GM23338 (cell line): ENCODE measurements at regions not wholly inside any gene's neighbourhood (a gene's known extent, or its start where the extent isn't known, plus 50 kb on each side); places are given as distances from the start of the nearest gene placed in this dataset.

Source experiments
- CREB1 ChIP-seq: fragments of 250-450 bp; sonication (Bioruptor Pico); IDR thresholded peaks from 2 replicates; pipeline ENCODE4 v1.5.0; 2020; ENCODE audit warnings: low read depth, mild to moderate bottlenecking, moderate library complexity
- EZH2 ChIP-seq: fragments of 200-600 bp; sonication (generic); IDR thresholded peaks from one replicate; pipeline ENCODE4 v1.8.0; 2017; ENCODE audit warnings: antibody characterized with exemption, mild to moderate bottlenecking, low read depth; ENCODE audit not compliant: unreplicated experiment
- EZH2phosphoT487 ChIP-seq: fragments of 200-600 bp; sonication (generic); IDR thresholded peaks from one replicate; pipeline ENCODE4 v1.8.1; 2018; ENCODE audit warnings: antibody characterized with exemption; ENCODE audit not compliant: unreplicated experiment
- JUNB ChIP-seq: IDR thresholded peaks from one replicate; pipeline ENCODE4 v1.6.1; 2016; ENCODE audit warnings: antibody characterized with exemption; ENCODE audit not compliant: unreplicated experiment
- POLR2AphosphoS5 ChIP-seq: IDR thresholded peaks from 2 replicates; pipeline ENCODE4 v1.6.1; 2016; ENCODE audit warnings: antibody characterized with exemption, low read depth
- STAT1 ChIP-seq: IDR thresholded peaks from one replicate; pipeline ENCODE4 v1.6.1; 2016; ENCODE audit warnings: antibody characterized with exemption; ENCODE audit not compliant: unreplicated experiment
- TF ChIP-seq, protein P1 (sequence below), 2 experiments: fragments of 200-600 bp in 1 of 2; sonication (generic) in 1 of 2; conservative IDR thresholded peaks; 2 replicates each; pipeline versions ENCODE4 v1.5.1 to v1.6.1; 2016 to 2017; ENCODE audit warnings: antibody characterized with exemption in 2 of 2, low read depth in 2 of 2, mild to moderate bottlenecking in 2 of 2, moderate library complexity in 1 of 2
- TF ChIP-seq, protein P2 (sequence below): IDR thresholded peaks from one replicate; pipeline ENCODE4 v1.6.1; 2018; ENCODE audit warnings: antibody characterized with exemption; ENCODE audit not compliant: unreplicated experiment
- TF ChIP-seq, protein P3 (sequence below): IDR thresholded peaks from 2 replicates; pipeline ENCODE4 v1.6.1; 2016; ENCODE audit warnings: antibody characterized with exemption

DNA sequence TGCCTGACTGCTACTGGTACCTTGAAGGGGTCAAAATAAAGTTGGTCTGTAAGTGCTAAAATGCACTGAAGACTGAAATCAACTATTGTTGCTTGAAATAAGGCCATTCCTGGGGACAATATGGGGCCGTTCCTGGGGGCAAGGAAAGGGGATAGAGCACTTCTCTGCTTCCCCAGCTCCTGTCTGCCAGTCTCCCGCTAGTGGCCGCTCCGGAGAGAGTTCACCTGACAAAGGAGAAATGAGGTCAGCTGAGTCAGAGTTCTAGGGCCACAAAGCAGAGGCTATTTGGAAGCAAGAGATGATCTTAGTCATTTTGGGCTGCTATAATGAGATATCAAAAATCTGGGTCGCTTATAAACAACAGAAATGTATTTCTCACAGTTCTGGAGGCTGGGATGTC, 345.9 kb downstream of the TSN start:
- TF ChIP-seq STAT1 (no peak), EZH2 (no peak), EZH2phosphoT487 (no peak), POLR2AphosphoS5 (no peak), JUNB (no peak), CREB1 (CRISPR knock-in tag) (no peak)
- TF ChIP-seq, protein P1, sequence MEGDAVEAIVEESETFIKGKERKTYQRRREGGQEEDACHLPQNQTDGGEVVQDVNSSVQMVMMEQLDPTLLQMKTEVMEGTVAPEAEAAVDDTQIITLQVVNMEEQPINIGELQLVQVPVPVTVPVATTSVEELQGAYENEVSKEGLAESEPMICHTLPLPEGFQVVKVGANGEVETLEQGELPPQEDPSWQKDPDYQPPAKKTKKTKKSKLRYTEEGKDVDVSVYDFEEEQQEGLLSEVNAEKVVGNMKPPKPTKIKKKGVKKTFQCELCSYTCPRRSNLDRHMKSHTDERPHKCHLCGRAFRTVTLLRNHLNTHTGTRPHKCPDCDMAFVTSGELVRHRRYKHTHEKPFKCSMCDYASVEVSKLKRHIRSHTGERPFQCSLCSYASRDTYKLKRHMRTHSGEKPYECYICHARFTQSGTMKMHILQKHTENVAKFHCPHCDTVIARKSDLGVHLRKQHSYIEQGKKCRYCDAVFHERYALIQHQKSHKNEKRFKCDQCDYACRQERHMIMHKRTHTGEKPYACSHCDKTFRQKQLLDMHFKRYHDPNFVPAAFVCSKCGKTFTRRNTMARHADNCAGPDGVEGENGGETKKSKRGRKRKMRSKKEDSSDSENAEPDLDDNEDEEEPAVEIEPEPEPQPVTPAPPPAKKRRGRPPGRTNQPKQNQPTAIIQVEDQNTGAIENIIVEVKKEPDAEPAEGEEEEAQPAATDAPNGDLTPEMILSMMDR (conservative IDR thresholded peaks at IDR 0.05; ENCODE audit: low read depth in 2 of 2) = peak in 1 of 2 experiments; percentile 20; a peak in 1 of 4 replicates
- TF ChIP-seq, protein P2, sequence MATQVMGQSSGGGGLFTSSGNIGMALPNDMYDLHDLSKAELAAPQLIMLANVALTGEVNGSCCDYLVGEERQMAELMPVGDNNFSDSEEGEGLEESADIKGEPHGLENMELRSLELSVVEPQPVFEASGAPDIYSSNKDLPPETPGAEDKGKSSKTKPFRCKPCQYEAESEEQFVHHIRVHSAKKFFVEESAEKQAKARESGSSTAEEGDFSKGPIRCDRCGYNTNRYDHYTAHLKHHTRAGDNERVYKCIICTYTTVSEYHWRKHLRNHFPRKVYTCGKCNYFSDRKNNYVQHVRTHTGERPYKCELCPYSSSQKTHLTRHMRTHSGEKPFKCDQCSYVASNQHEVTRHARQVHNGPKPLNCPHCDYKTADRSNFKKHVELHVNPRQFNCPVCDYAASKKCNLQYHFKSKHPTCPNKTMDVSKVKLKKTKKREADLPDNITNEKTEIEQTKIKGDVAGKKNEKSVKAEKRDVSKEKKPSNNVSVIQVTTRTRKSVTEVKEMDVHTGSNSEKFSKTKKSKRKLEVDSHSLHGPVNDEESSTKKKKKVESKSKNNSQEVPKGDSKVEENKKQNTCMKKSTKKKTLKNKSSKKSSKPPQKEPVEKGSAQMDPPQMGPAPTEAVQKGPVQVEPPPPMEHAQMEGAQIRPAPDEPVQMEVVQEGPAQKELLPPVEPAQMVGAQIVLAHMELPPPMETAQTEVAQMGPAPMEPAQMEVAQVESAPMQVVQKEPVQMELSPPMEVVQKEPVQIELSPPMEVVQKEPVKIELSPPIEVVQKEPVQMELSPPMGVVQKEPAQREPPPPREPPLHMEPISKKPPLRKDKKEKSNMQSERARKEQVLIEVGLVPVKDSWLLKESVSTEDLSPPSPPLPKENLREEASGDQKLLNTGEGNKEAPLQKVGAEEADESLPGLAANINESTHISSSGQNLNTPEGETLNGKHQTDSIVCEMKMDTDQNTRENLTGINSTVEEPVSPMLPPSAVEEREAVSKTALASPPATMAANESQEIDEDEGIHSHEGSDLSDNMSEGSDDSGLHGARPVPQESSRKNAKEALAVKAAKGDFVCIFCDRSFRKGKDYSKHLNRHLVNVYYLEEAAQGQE = no peak
- TF ChIP-seq, protein P3, sequence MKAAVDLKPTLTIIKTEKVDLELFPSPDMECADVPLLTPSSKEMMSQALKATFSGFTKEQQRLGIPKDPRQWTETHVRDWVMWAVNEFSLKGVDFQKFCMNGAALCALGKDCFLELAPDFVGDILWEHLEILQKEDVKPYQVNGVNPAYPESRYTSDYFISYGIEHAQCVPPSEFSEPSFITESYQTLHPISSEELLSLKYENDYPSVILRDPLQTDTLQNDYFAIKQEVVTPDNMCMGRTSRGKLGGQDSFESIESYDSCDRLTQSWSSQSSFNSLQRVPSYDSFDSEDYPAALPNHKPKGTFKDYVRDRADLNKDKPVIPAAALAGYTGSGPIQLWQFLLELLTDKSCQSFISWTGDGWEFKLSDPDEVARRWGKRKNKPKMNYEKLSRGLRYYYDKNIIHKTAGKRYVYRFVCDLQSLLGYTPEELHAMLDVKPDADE = no peak
